Activated naive CD4-positive, alpha-beta T cell treated with anti-CD3 and anti-CD28 coated beads for 36 hours (primary cell): ENCODE measurements at regions not wholly inside any gene's neighbourhood (a gene's known extent, or its start where the extent isn't known, plus 50 kb on each side); places are given as distances from the start of the nearest gene placed in this dataset.
"Not testable (repeated sequence)": the region's sequence is repeated elsewhere in the genome, so short reads cannot be mapped to it uniquely, and the experiment has no call there.

Experiments
- CTCF ChIA-PET: fragments of 350-600 bp; sonication (Branson Sonifier 250); formaldehyde crosslinking; loops from one replicate; lab custom pipeline; 2021; ENCODE audit warnings: antibody characterized with exemption; lab: Charles Lee
- DNase-seq: peaks from one replicate; pipeline ENCODE4 v3.0.0-alpha.2; 2020
- H3K27ac Mint-ChIP-seq: one replicate; pipeline ENCODE4 v1.8.0; 2021; ENCODE audit warnings: mild to moderate bottlenecking, mixed read lengths
- H3K27me3 Mint-ChIP-seq: one replicate; pipeline ENCODE4 v1.8.0; 2021; ENCODE audit warnings: low read depth, mixed read lengths
- H3K36me3 Mint-ChIP-seq: one replicate; pipeline ENCODE4 v1.8.0; 2021; ENCODE audit warnings: low read depth, mixed read lengths
- H3K4me1 Mint-ChIP-seq: one replicate; pipeline ENCODE4 v1.8.0; 2021; ENCODE audit warnings: low read depth, mixed read lengths
- H3K4me3 Mint-ChIP-seq: one replicate; pipeline ENCODE4 v1.8.0; 2021; ENCODE audit warnings: mild to moderate bottlenecking, moderate library complexity, mixed read lengths
- H3K9me3 Mint-ChIP-seq: one replicate; pipeline ENCODE4 v1.8.0; 2021; ENCODE audit warnings: mixed read lengths
- intact Hi-C: fragments of 100-400 bp; cut with micrococcal nuclease; formaldehyde crosslinking; loops from one replicate; pipeline ENCODE4 v1.15.1; 2023

GRCh38 chr10:8640878-8641277 lies 586.4 kb downstream of the GATA3 start:
- intact Hi-C loops = no loop called here
- CTCF ChIA-PET = no interaction called here
- Mint-ChIP-seq H3K27me3 (no peaks in the 10 kb centered on the region), H3K9me3 (peaks cover 10% of the 10 kb centered on the region), H3K36me3 (no peaks in the 10 kb centered on the region), H3K27ac (no peak overlapping the region), H3K4me3 (no peak overlapping the region), H3K4me1 (no peaks in the 10 kb centered on the region)
- no peak for DNase-seq

- H3K27me3 Mint-ChIP-seq = no peaks in the 10 kb centered on the region
- H3K4me1 Mint-ChIP-seq = no peaks in the 10 kb centered on the region
- H3K27ac Mint-ChIP-seq = no peak overlapping the region
- no peaks in the 10 kb centered on the region for H3K36me3 Mint-ChIP-seq
- no peak overlapping the region for H3K4me3 Mint-ChIP-seq
- DNase-seq = no peak
- CTCF ChIA-PET = no interaction called here
- intact Hi-C loops = no loop called here
- H3K9me3 Mint-ChIP-seq = no peaks in the 10 kb centered on the region
Observed at GRCh38 chr10:8656261-8656660, 601.8 kb downstream of the GATA3 start.

GRCh38 chr10:8659982-8660381 lies 605.5 kb downstream of the GATA3 start:
- intact Hi-C loops = no loop called here
- no peaks in the 10 kb centered on the region for H3K36me3 Mint-ChIP-seq
- H3K4me1 Mint-ChIP-seq = no peaks in the 10 kb centered on the region
- no peak for DNase-seq
- H3K27me3 Mint-ChIP-seq = no peaks in the 10 kb centered on the region
- no peak overlapping the region for H3K4me3 Mint-ChIP-seq
- CTCF ChIA-PET = interaction anchor here (0.7 kb wide), 1 partner anchor 11 kb away, joined by 4 read pairs; no protein-coding TSS in a partner anchor
- H3K27ac Mint-ChIP-seq = no peak overlapping the region
- no peaks in the 10 kb centered on the region for H3K9me3 Mint-ChIP-seq

- intact Hi-C loops = no loop called here
- DNase-seq = no peak
- no peaks in the 10 kb centered on the region for H3K27me3 Mint-ChIP-seq
- no peak overlapping the region for H3K27ac Mint-ChIP-seq
- CTCF ChIA-PET = no interaction called here
- H3K36me3 Mint-ChIP-seq = no peaks in the 10 kb centered on the region
- no peak overlapping the region for H3K4me3 Mint-ChIP-seq
- no peaks in the 10 kb centered on the region for H3K9me3 Mint-ChIP-seq
- no peaks in the 10 kb centered on the region for H3K4me1 Mint-ChIP-seq
Observed at GRCh38 chr10:8661886-8662285, 607.4 kb downstream of the GATA3 start.

- DNase-seq = no peak
- Mint-ChIP-seq H3K4me3 (no peak overlapping the region), H3K27ac (no peak overlapping the region), H3K4me1 (no peaks in the 10 kb centered on the region), H3K9me3 (no peaks in the 10 kb centered on the region), H3K36me3 (no peaks in the 10 kb centered on the region), H3K27me3 (no peaks in the 10 kb centered on the region)
- CTCF ChIA-PET = no interaction called here
- intact Hi-C loops = no loop called here
Observed at GRCh38 chr10:8663131-8663530, 608.6 kb downstream of the GATA3 start.

- H3K27ac Mint-ChIP-seq = no peak overlapping the region
- no peaks in the 10 kb centered on the region for H3K36me3 Mint-ChIP-seq
- CTCF ChIA-PET = no interaction called here
- DNase-seq = no peak
- H3K4me3 Mint-ChIP-seq = no peak overlapping the region
- peaks cover 3% of the 10 kb centered on the region for H3K27me3 Mint-ChIP-seq
- H3K9me3 Mint-ChIP-seq = no peaks in the 10 kb centered on the region
- H3K4me1 Mint-ChIP-seq = no peaks in the 10 kb centered on the region
- intact Hi-C loops = no loop called here
Observed at GRCh38 chr10:8665322-8665721, 610.8 kb downstream of the GATA3 start.

GRCh38 chr10:8670461-8670860 lies 616.0 kb downstream of the GATA3 start:
- Mint-ChIP-seq H3K36me3 (no peaks in the 10 kb centered on the region), H3K4me3 (no peak overlapping the region), H3K9me3 (no peaks in the 10 kb centered on the region), H3K27ac (no peak overlapping the region), H3K4me1 (no peaks in the 10 kb centered on the region), H3K27me3 (peaks cover 3% of the 10 kb centered on the region)
- no peak for DNase-seq
- CTCF ChIA-PET = no interaction called here
- intact Hi-C loops = no loop called here

GRCh38 chr10:8674230-8674629 lies 619.7 kb downstream of the GATA3 start:
- H3K27ac Mint-ChIP-seq = no peak overlapping the region
- H3K36me3 Mint-ChIP-seq = no peaks in the 10 kb centered on the region
- intact Hi-C loops = no loop called here
- H3K4me3 Mint-ChIP-seq = no peak overlapping the region
- DNase-seq = no peak
- CTCF ChIA-PET = no interaction called here
- peaks cover under 1% of the 10 kb centered on the region for H3K27me3 Mint-ChIP-seq
- no peaks in the 10 kb centered on the region for H3K9me3 Mint-ChIP-seq
- H3K4me1 Mint-ChIP-seq = no peaks in the 10 kb centered on the region

GRCh38 chr10:8677642-8678041 lies 623.2 kb downstream of the GATA3 start:
- Mint-ChIP-seq H3K4me3 (no peak overlapping the region), H3K27ac (no peak overlapping the region), H3K27me3 (peaks cover 3% of the 10 kb centered on the region), H3K4me1 (no peaks in the 10 kb centered on the region), H3K36me3 (no peaks in the 10 kb centered on the region), H3K9me3 (no peaks in the 10 kb centered on the region)
- CTCF ChIA-PET = no interaction called here
- intact Hi-C loops = no loop called here
- no peak for DNase-seq

- CTCF ChIA-PET, DNase-seq, H3K27me3 Mint-ChIP-seq, H3K9me3 Mint-ChIP-seq, intact Hi-C loops, H3K4me1 Mint-ChIP-seq, H3K27ac Mint-ChIP-seq, H3K36me3 Mint-ChIP-seq, H3K4me3 Mint-ChIP-seq: not testable (repeated sequence)
Observed at GRCh38 chr10:8684916-8685315, 630.4 kb downstream of the GATA3 start.

- intact Hi-C loops = no loop called here
- Mint-ChIP-seq H3K4me3 (no peak overlapping the region), H3K27ac (no peak overlapping the region), H3K36me3 (no peaks in the 10 kb centered on the region), H3K27me3 (peaks cover 3% of the 10 kb centered on the region), H3K9me3 (peaks cover 4% of the 10 kb centered on the region), H3K4me1 (no peaks in the 10 kb centered on the region)
- DNase-seq = no peak
- CTCF ChIA-PET = no interaction called here
Observed at GRCh38 chr10:8688881-8689280, 634.4 kb downstream of the GATA3 start.

- intact Hi-C loops = no loop called here
- H3K27ac Mint-ChIP-seq = no peak overlapping the region
- H3K36me3 Mint-ChIP-seq = no peaks in the 10 kb centered on the region
- H3K4me3 Mint-ChIP-seq = no peak overlapping the region
- H3K9me3 Mint-ChIP-seq = peaks cover 4% of the 10 kb centered on the region
- peaks cover 3% of the 10 kb centered on the region for H3K27me3 Mint-ChIP-seq
- no peak for DNase-seq
- CTCF ChIA-PET = no interaction called here
- H3K4me1 Mint-ChIP-seq = no peaks in the 10 kb centered on the region
Observed at GRCh38 chr10:8691498-8692017, 637.1 kb downstream of the GATA3 start.

GRCh38 chr10:8693635-8694034 lies 639.1 kb downstream of the GATA3 start:
- H3K4me3 Mint-ChIP-seq, CTCF ChIA-PET, H3K27ac Mint-ChIP-seq, H3K9me3 Mint-ChIP-seq, H3K4me1 Mint-ChIP-seq, H3K36me3 Mint-ChIP-seq, H3K27me3 Mint-ChIP-seq, DNase-seq, intact Hi-C loops: not testable (repeated sequence)

GRCh38 chr10:8696746-8697145 lies 642.3 kb downstream of the GATA3 start:
- Mint-ChIP-seq H3K27ac (no peak overlapping the region), H3K9me3 (peaks cover 4% of the 10 kb centered on the region), H3K27me3 (peaks cover 2% of the 10 kb centered on the region), H3K4me1 (no peaks in the 10 kb centered on the region), H3K36me3 (no peaks in the 10 kb centered on the region), H3K4me3 (no peak overlapping the region)
- CTCF ChIA-PET = no interaction called here
- intact Hi-C loops = no loop called here
- no peak for DNase-seq
